ENCODE measurements at regions not wholly inside any gene's neighbourhood (a gene's known extent, or its start where the extent isn't known, plus 50 kb on each side); places are given as distances from the start of the nearest gene placed in this dataset.

DNA sequence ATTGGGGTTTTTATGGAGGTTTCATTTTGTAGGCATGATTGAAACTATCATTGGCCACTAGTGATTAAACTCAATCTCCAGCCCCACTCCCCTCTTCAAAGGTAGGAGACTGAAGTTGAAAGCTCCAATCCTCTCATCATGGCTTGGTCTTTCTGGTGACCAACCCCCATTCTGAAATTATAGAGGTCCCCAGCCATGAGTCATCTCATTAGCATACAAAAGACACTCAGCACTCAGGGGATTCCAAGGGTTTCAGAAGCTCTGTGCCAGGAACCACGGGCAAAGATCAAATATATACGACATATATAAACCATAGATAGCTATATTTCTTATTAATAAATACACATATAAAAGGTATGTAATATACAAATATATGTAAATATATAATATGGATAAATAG is 256.0 kb upstream of the POU3F3 start:
- TF ChIP-seq CTCF (IDR thresholded peaks at IDR 0.05) (no peak), POLR2A (IDR thresholded peaks at IDR 0.05) (no peak)
